ENCODE measurements at regions not wholly inside any gene's neighbourhood (a gene's known extent, or its start where the extent isn't known, plus 50 kb on each side); places are given as distances from the start of the nearest gene placed in this dataset.
A peak's percentile ranks its signal among the peaks of the same experiment; 100 is the strongest.

- no peaks in the 10 kb centered on the region for H3K27me3 ChIP-seq (ENCODE audit: insufficient read depth, low read depth, severe bottlenecking)
- no peak for TF ChIP-seq CTCF (IDR thresholded peaks at IDR 0.05; ENCODE audit: low read depth, low read length)
Measured at GRCh38 chr19:30082168-30082567, 140.1 kb downstream of the URI1 start.

DNA sequence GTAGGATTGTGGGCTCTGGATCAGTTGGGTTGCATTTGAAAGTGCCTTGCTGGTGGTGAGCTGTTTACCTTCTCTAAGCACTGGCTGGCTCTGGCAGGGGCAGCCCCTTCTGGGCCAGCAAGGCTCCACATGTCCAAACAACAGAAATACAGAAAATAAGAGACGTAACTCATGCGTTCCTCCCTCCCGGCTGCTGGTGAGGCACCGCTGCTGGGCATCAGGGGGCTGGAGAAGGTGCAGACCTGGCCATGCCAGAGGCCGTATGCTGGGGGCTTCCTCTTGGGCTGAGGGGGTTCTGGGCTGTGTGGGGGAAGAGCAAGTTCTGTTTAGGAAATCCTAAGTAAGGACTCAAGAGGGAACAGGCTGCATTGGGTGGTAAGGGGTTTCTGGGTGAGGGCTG is 140.6 kb downstream of the URI1 start:
- no peak for TF ChIP-seq CTCF (IDR thresholded peaks at IDR 0.05; ENCODE audit: low read depth, low read length)
- no peak for DNase-seq
- Histone ChIP-seq H3K9me3 (ENCODE audit: severe bottlenecking) (no peaks in the 10 kb centered on the region), H3K27ac (no peak overlapping the region), H3K36me3 (no peaks in the 10 kb centered on the region), H3K27me3 (ENCODE audit: insufficient read depth, low read depth, severe bottlenecking) (no peaks in the 10 kb centered on the region), H3K4me3 (ENCODE audit: low read depth, low read length) (no peak overlapping the region)

More at GRCh38 chr19:30082168-30082567, 140.1 kb downstream of the URI1 start:
- H3K36me3 ChIP-seq: no peaks in the 10 kb centered on the region
- no peak for DNase-seq
- H3K27ac ChIP-seq: no peak overlapping the region
- H3K4me3 ChIP-seq (ENCODE audit: low read depth, low read length): no peak overlapping the region
- H3K9me3 ChIP-seq (ENCODE audit: severe bottlenecking): no peaks in the 10 kb centered on the region

- no peaks in the 10 kb centered on the region for H3K36me3 ChIP-seq
Measured at GRCh38 chr19:30083125-30083681, 141.2 kb downstream of the URI1 start.

GRCh38 chr19:30083701-30084156 is 141.7 kb downstream of the URI1 start:
- DNase-seq: no peak
- Histone ChIP-seq H3K36me3 (no peaks in the 10 kb centered on the region), H3K4me3 (ENCODE audit: low read depth, low read length) (no peak overlapping the region), H3K27ac (no peak overlapping the region), H3K27me3 (ENCODE audit: insufficient read depth, low read depth, severe bottlenecking) (no peaks in the 10 kb centered on the region), H3K9me3 (ENCODE audit: severe bottlenecking) (no peaks in the 10 kb centered on the region)
- no peak for TF ChIP-seq CTCF (IDR thresholded peaks at IDR 0.05; ENCODE audit: low read depth, low read length)

More at GRCh38 chr19:30083125-30083681, 141.2 kb downstream of the URI1 start:
- H3K27ac ChIP-seq: no peak overlapping the region
- TF ChIP-seq CTCF (IDR thresholded peaks at IDR 0.05; ENCODE audit: low read depth, low read length): no peak
- H3K9me3 ChIP-seq (ENCODE audit: severe bottlenecking): no peaks in the 10 kb centered on the region
- no peak for DNase-seq
- no peaks in the 10 kb centered on the region for H3K27me3 ChIP-seq (ENCODE audit: insufficient read depth, low read depth, severe bottlenecking)
- no peak overlapping the region for H3K4me3 ChIP-seq (ENCODE audit: low read depth, low read length)

DNA sequence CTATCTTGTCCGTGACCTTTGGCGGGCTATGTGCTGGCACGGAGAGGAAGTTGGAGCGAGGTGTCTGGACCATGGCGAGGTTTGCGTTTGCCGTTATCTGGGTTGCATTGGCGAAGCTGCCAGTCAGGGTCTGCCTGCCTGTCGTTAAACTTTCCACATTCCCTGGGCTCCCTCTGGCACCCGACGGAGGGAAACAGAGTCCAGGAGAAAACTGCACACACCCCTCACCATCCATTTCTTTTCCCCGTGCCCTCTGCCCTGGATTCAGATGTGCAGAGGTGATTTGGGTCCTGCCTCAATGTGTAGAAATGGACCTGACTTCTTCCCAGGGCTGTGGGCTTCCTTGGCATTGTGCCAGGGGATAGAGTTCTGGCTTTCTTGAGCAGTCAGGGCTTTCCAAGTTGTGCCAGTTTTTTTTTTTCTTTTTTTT is 142.4 kb downstream of the URI1 start:
- Histone ChIP-seq H3K9me3 (ENCODE audit: severe bottlenecking) (no peaks in the 10 kb centered on the region), H3K4me3 (ENCODE audit: low read depth, low read length) (no peak overlapping the region), H3K27ac (no peak overlapping the region), H3K27me3 (ENCODE audit: insufficient read depth, low read depth, severe bottlenecking) (no peaks in the 10 kb centered on the region), H3K36me3 (no peaks in the 10 kb centered on the region)
- TF ChIP-seq CTCF (IDR thresholded peaks at IDR 0.05; ENCODE audit: low read depth, low read length): no peak
- DNase-seq: no peak

- TF ChIP-seq CTCF (IDR thresholded peaks at IDR 0.05; ENCODE audit: low read depth, low read length): 0 out of 2 replicates have a peak, but pooled peaks have one; percentile 22
- Histone ChIP-seq H3K27me3 (ENCODE audit: insufficient read depth, low read depth, severe bottlenecking) (no peaks in the 10 kb centered on the region), H3K27ac (no peak overlapping the region), H3K36me3 (no peaks in the 10 kb centered on the region), H3K4me3 (ENCODE audit: low read depth, low read length) (no peak overlapping the region), H3K9me3 (ENCODE audit: severe bottlenecking) (no peaks in the 10 kb centered on the region)
- DNase-seq: no peak
Measured at GRCh38 chr19:30085394-30085793, 143.4 kb downstream of the URI1 start.

Data from WERI-Rb-1 (cell line).